ENCODE measurements at regions not wholly inside any gene's neighbourhood (a gene's known extent, or its start where the extent isn't known, plus 50 kb on each side); places are given as distances from the start of the nearest gene placed in this dataset.

DNA sequence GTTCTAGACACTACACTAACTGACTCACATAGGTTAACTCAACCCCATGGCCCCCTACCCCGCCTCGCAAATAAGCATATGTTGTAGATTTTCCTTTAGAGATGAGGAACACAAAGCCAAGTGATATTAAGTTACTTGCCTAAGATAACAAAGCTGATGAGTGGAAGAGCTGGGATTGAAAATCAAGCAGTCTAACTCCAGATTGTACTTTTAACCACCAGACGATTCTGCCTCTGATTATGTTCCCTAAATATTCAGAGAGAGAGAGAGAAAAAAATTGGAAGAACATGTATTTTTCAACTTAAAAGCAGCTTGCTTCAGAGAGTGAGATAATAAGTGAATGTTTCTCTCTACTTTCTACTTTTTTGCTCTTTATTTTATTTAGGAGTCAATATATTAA, 66.9 kb upstream of the THBS1 start:
- H3K4me3 ChIP-seq (ENCODE audit: low read depth in 2 of 2, low read length in 1 of 2) = no peak overlapping the region
- no peaks in the 10 kb centered on the region for H4K20me1 ChIP-seq (ENCODE audit: insufficient read depth)
- no peak overlapping the region for H3K27ac ChIP-seq (ENCODE audit: low read depth in 2 of 2, low read length in 1 of 2)
- no peak for DNase-seq
- H3K36me3 ChIP-seq (replicated peaks in 1 of 2; ENCODE audit: control insufficient read depth in 1 of 2, insufficient read depth in 2 of 2, low read length in 1 of 2) = no peaks in the 10 kb centered on the region
- no peaks in the 10 kb centered on the region for H3K9me2 ChIP-seq
- POLR2A ChIA-PET = no interaction called here
- no peak overlapping the region for H2AFZ ChIP-seq (ENCODE audit: low read depth)
- CTCF ChIA-PET = interaction anchor here (1.0 to 1.7 kb wide), 3 partner anchors 10 to 815 kb away, joined by 3 to 4 read pairs (median 3); no protein-coding TSS in a partner anchor
- H3K79me2 ChIP-seq (ENCODE audit: insufficient read depth) = no peaks in the 10 kb centered on the region
- no peak overlapping the region for H3K9ac ChIP-seq
- TF ChIP-seq FOXM1 (IDR thresholded peaks at IDR 0.05; ENCODE audit: low read depth) (no peak), RCOR1 (IDR thresholded peaks at IDR 0.05; ENCODE audit: low read length) (no peak), RAD21 (IDR thresholded peaks at IDR 0.05; ENCODE audit: low read length) (no peak), TCF12 (IDR thresholded peaks at IDR 0.05) (no peak), FOXJ3 (CRISPR knock-in tag; IDR thresholded peaks at IDR 0.05) (no peak)
- TF ChIP-seq, protein P1, sequence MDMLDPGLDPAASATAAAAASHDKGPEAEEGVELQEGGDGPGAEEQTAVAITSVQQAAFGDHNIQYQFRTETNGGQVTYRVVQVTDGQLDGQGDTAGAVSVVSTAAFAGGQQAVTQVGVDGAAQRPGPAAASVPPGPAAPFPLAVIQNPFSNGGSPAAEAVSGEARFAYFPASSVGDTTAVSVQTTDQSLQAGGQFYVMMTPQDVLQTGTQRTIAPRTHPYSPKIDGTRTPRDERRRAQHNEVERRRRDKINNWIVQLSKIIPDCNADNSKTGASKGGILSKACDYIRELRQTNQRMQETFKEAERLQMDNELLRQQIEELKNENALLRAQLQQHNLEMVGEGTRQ (IDR thresholded peaks at IDR 0.05; ENCODE audit: borderline replicate concordance, low read depth, low read length) = no peak
- H3K4me1 ChIP-seq (ENCODE audit: control insufficient read depth in 1 of 2, insufficient read depth in 2 of 2, low read depth in 1 of 2, low read length in 1 of 2) = peaks cover 5 to 6% of the 10 kb centered on the region in 2 experiments; a peak in 1 of 4 replicates
- H3K4me2 ChIP-seq = no peak overlapping the region
- no peaks in the 10 kb centered on the region for H3K9me3 ChIP-seq
- WGBS (ENCODE audit: low lambda C conversion rate) = 69% methylated on average over 3 of the region's 3 CpGs
- H3K27me3 ChIP-seq (ENCODE audit: insufficient read depth) = no peaks in the 10 kb centered on the region
- peaks cover 5% of the 10 kb centered on the region for H3F3A ChIP-seq (replicated peaks; ENCODE audit: insufficient read depth)

DNA sequence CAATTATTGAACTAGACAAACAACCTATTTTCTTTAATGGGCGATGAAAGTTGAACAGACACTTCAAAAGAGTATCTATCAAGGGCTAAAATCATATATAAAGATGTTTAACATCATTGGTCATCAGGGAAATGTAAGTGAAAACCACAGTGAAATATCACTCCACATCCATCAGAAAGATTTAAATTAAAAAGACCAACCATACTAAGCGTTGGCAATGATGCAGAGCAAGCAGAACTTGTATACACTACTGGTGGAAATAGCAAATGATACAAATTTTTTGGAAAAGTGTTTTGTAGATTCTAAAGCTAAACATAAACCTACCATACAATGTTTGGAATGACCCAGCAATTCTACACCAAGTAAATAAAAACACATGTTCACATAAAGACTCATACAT, 65.9 kb upstream of the THBS1 start:
- Histone ChIP-seq H3K79me2 (ENCODE audit: insufficient read depth) (no peaks in the 10 kb centered on the region), H3F3A (replicated peaks; ENCODE audit: insufficient read depth) (peaks cover 5% of the 10 kb centered on the region), H3K36me3 (replicated peaks in 1 of 2; ENCODE audit: control insufficient read depth in 1 of 2, insufficient read depth in 2 of 2, low read length in 1 of 2) (no peaks in the 10 kb centered on the region), H3K9ac (no peak overlapping the region), H4K20me1 (ENCODE audit: insufficient read depth) (no peaks in the 10 kb centered on the region), H3K4me1 (ENCODE audit: control insufficient read depth in 1 of 2, insufficient read depth in 2 of 2, low read depth in 1 of 2, low read length in 1 of 2) (peaks cover 5 to 6% of the 10 kb centered on the region in 2 experiments; a peak in 1 of 4 replicates), H3K4me2 (no peak overlapping the region), H3K27me3 (ENCODE audit: insufficient read depth) (no peaks in the 10 kb centered on the region), H3K9me2 (no peaks in the 10 kb centered on the region), H3K4me3 (ENCODE audit: low read depth in 2 of 2, low read length in 1 of 2) (no peak overlapping the region), H3K27ac (ENCODE audit: low read depth in 2 of 2, low read length in 1 of 2) (no peak overlapping the region), H2AFZ (ENCODE audit: low read depth) (no peak overlapping the region), H3K9me3 (no peaks in the 10 kb centered on the region)
- TF ChIP-seq, protein P2, sequence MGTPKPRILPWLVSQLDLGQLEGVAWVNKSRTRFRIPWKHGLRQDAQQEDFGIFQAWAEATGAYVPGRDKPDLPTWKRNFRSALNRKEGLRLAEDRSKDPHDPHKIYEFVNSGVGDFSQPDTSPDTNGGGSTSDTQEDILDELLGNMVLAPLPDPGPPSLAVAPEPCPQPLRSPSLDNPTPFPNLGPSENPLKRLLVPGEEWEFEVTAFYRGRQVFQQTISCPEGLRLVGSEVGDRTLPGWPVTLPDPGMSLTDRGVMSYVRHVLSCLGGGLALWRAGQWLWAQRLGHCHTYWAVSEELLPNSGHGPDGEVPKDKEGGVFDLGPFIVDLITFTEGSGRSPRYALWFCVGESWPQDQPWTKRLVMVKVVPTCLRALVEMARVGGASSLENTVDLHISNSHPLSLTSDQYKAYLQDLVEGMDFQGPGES (IDR thresholded peaks at IDR 0.05; ENCODE audit: low read depth, low read length) = no peak
- TF ChIP-seq FOSL2 (IDR thresholded peaks at IDR 0.05; ENCODE audit: borderline replicate concordance, low read depth) = no peak
- TF ChIP-seq, protein P3, sequence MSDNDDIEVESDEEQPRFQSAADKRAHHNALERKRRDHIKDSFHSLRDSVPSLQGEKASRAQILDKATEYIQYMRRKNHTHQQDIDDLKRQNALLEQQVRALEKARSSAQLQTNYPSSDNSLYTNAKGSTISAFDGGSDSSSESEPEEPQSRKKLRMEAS (IDR thresholded peaks at IDR 0.05; ENCODE audit: low read depth) = no peak
- no peak for TF ChIP-seq TAF1 (IDR thresholded peaks at IDR 0.05; ENCODE audit: borderline replicate concordance, low read depth, low read length)
- TF ChIP-seq RCOR1 (IDR thresholded peaks at IDR 0.05; ENCODE audit: low read length) = no peak
- TF ChIP-seq MEF2A (IDR thresholded peaks at IDR 0.05; ENCODE audit: borderline replicate concordance, low read depth) = no peak
- TF ChIP-seq, protein P4, sequence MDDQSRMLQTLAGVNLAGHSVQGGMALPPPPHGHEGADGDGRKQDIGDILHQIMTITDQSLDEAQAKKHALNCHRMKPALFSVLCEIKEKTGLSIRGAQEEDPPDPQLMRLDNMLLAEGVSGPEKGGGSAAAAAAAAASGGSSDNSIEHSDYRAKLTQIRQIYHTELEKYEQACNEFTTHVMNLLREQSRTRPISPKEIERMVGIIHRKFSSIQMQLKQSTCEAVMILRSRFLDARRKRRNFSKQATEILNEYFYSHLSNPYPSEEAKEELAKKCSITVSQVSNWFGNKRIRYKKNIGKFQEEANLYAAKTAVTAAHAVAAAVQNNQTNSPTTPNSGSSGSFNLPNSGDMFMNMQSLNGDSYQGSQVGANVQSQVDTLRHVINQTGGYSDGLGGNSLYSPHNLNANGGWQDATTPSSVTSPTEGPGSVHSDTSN (IDR thresholded peaks at IDR 0.05) = no peak
- no peak for TF ChIP-seq EP300 (IDR thresholded peaks at IDR 0.05; ENCODE audit: borderline replicate concordance in 1 of 2, low read depth in 1 of 2, low read length in 1 of 2)
- no peak for TF ChIP-seq RXRA (IDR thresholded peaks at IDR 0.05; ENCODE audit: borderline replicate concordance, low read depth)
- no peak for TF ChIP-seq SMC3 (IDR thresholded peaks at IDR 0.05; ENCODE audit: low read depth, low read length)
- TF ChIP-seq SIN3A (IDR thresholded peaks at IDR 0.05; ENCODE audit: borderline replicate concordance, low read depth, low read length) = no peak
- no peak for TF ChIP-seq TEAD4 (IDR thresholded peaks at IDR 0.05; ENCODE audit: borderline replicate concordance, insufficient read depth)
- DNase-seq = no peak
- WGBS (ENCODE audit: low lambda C conversion rate) = 82% methylated on average over 2 of the region's 2 CpGs
- ChIA-PET POLR2A (no interaction called here), CTCF (interaction anchor here (1.1 kb wide), 1 partner anchor 27 kb away, joined by 3 read pairs; no protein-coding TSS in a partner anchor)

All from SK-N-SH (cell line).